ENCODE measurements at regions not wholly inside any gene's neighbourhood (a gene's known extent, or its start where the extent isn't known, plus 50 kb on each side); places are given as distances from the start of the nearest gene placed in this dataset.

DNA sequence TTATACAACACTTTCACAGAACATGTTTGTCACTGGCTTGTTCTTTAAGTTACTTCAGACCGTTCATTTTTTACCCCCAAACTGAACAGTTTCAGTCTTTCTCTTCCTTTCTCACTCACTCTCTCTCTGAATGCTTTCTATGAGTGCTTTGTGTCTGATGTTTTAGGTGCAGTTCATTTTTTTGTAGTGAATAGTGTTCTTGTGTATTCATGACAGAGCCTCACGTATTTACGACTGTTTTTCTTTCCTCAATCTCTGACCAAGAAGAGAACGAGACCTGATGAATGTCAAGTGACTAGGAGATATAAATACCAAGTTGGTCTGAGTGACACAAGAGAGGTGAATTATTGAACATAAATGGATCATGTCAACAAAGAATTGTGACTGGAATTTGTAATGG is 1525.0 kb upstream of the MIR17HG start:
- Histone ChIP-seq H3K4me2 (no peak overlapping the region), H2AFZ (no peak overlapping the region; the same call in 1 of the 2 replicates), H3K36me3 (ENCODE audit: insufficient read depth) (no peaks in the 10 kb centered on the region), H4K20me1 (replicated peaks; ENCODE audit: insufficient read depth) (no peaks in the 10 kb centered on the region), H3K4me3 (no peak overlapping the region), H3K27ac (ENCODE audit: low read depth) (no peak overlapping the region), H3F3A (replicated peaks; ENCODE audit: low read depth) (no peaks in the 10 kb centered on the region), H3K27me3 (ENCODE audit: insufficient read depth) (no peaks in the 10 kb centered on the region), H3K4me1 (ENCODE audit: insufficient read depth) (no peaks in the 10 kb centered on the region), H3K79me2 (replicated peaks; ENCODE audit: insufficient read depth) (no peaks in the 10 kb centered on the region), H3K9me2 (ENCODE audit: insufficient read depth) (no peaks in the 10 kb centered on the region)
- Mint-ChIP-seq H3K4me3 (no peak overlapping the region), H3K27ac (no peak overlapping the region), H3K36me3 (ENCODE audit: low read depth) (peaks cover 5% of the 10 kb centered on the region; the same call in 1 of the 3 replicates), H3K27me3 (ENCODE audit: insufficient read depth, low read depth, poor library complexity) (no peaks in the 10 kb centered on the region), H3K4me1 (no peaks in the 10 kb centered on the region), H3K9me3 (peaks cover 11% of the 10 kb centered on the region)
- DNase-seq (ENCODE audit: low spot score): no peak
- no peak for TF ChIP-seq NANOG (IDR thresholded peaks at IDR 0.05; ENCODE audit: borderline replicate concordance)
- TF ChIP-seq ZNF114 (CRISPR knock-in tag; IDR thresholded peaks at IDR 0.05): no peak
- no peak for TF ChIP-seq EZH2phosphoT487 (IDR thresholded peaks at IDR 0.05; ENCODE audit: unreplicated experiment)
- no peak for TF ChIP-seq CREB1 (CRISPR knock-in tag; IDR thresholded peaks at IDR 0.05; ENCODE audit: low read depth)
- TF ChIP-seq ZNF462 (CRISPR knock-in tag; IDR thresholded peaks at IDR 0.05): no peak
- no peak for TF ChIP-seq POLR2AphosphoS5 (IDR thresholded peaks at IDR 0.05; ENCODE audit: low read depth)
- TF ChIP-seq EZH2 (IDR thresholded peaks at IDR 0.05; ENCODE audit: low read depth, unreplicated experiment): no peak
- no peak for TF ChIP-seq REST (IDR thresholded peaks at IDR 0.05; ENCODE audit: unreplicated experiment)
- TF ChIP-seq STAT1 (IDR thresholded peaks at IDR 0.05; ENCODE audit: unreplicated experiment): no peak
- TF ChIP-seq ZNF331 (CRISPR knock-in tag; IDR thresholded peaks at IDR 0.05; ENCODE audit: low read depth): no peak
- no peak for TF ChIP-seq ETS1 (IDR thresholded peaks at IDR 0.05)
- no peak for ATAC-seq

Data from GM23338 (cell line).